WERI-Rb-1 (cell line): ENCODE measurements at regions not wholly inside any gene's neighbourhood (a gene's known extent, or its start where the extent isn't known, plus 50 kb on each side); places are given as distances from the start of the nearest gene placed in this dataset.
"Not testable (repeated sequence)": the region's sequence is repeated elsewhere in the genome, so short reads cannot be mapped to it uniquely, and the experiment has no call there.

Source experiments
- DNase-seq: peaks from one replicate; pipeline ENCODE4 v3.0.0-alpha.2; 2020
- H3K27ac ChIP-seq: fragments of 250-450 bp; sonication (Bioruptor Pico); 2 replicates; pipeline ENCODE4 v1.5.1; 2020; ENCODE audit warnings: mild to moderate bottlenecking, moderate library complexity
- H3K27me3 ChIP-seq: fragments of 250-450 bp; sonication (Bioruptor Pico); 2 replicates; pipeline ENCODE4 v1.5.1; 2021; ENCODE audit warnings: mild to moderate bottlenecking, low read depth, moderate library complexity; ENCODE audit not compliant: insufficient read depth, severe bottlenecking
- H3K36me3 ChIP-seq: fragments of 250-450 bp; sonication (Bioruptor Pico); 2 replicates; pipeline ENCODE4 v1.5.1; 2020; ENCODE audit warnings: mild to moderate bottlenecking, moderate library complexity
- H3K4me3 ChIP-seq: 2 replicates; pipeline ENCODE4 v1.5.1; 2011; ENCODE audit warnings: low read depth, mild to moderate bottlenecking, control low read depth, low read length
- H3K9me3 ChIP-seq: fragments of 250-450 bp; sonication (Bioruptor Pico); 2 replicates; pipeline ENCODE4 v1.5.1; 2021; ENCODE audit warnings: mild to moderate bottlenecking, moderate library complexity; ENCODE audit not compliant: severe bottlenecking
- TF ChIP-seq, protein P1 (sequence below): IDR thresholded peaks from 2 replicates; pipeline ENCODE4 v1.5.1; 2011; ENCODE audit warnings: low read depth, mild to moderate bottlenecking, control low read depth, inconsistent platforms, low read length

DNA sequence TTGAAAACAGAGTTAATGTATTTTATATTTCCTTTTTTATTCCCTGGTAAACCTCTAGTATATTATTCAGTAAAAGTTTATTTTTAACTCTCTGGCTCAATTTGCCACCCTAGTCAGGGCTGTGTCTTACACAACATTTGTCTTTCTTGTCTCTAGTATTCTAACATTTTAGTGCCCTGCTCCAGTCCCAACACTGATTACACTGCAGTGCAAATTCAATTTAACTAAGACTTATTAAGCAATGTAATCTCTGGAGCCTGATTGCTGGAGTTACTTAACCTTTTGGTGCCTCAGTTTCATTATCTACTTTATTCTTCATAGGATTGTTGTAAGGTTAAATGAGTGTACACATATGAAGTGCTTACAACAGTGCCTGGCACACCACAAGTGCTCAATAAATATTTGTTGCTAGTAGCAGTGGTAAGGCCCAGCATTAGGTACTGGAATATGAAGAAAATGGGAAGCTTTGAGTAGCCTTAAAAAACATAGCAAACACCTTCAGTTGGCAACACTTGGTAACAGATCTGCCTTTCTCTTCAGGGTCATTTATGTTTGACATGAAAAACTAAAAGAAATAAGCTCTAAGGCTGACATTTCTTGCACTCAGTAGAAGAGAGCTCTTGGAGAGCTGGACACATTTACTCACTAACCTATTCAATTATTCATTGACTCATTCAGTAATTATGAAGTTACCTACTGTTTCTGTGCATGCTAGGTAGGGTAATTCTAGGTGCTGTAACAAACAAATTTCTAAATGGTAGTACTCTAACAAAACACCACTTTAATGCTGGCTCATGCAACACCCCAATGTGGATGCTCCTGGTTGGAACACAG is 364.5 kb upstream of the EPHA3 start:
- Histone ChIP-seq H3K36me3 (no peaks in the 10 kb centered on the region), H3K27ac (no peak overlapping the region), H3K4me3 (no peak overlapping the region), H3K27me3 (no peaks in the 10 kb centered on the region), H3K9me3 (no peaks in the 10 kb centered on the region)
- TF ChIP-seq, protein P1, sequence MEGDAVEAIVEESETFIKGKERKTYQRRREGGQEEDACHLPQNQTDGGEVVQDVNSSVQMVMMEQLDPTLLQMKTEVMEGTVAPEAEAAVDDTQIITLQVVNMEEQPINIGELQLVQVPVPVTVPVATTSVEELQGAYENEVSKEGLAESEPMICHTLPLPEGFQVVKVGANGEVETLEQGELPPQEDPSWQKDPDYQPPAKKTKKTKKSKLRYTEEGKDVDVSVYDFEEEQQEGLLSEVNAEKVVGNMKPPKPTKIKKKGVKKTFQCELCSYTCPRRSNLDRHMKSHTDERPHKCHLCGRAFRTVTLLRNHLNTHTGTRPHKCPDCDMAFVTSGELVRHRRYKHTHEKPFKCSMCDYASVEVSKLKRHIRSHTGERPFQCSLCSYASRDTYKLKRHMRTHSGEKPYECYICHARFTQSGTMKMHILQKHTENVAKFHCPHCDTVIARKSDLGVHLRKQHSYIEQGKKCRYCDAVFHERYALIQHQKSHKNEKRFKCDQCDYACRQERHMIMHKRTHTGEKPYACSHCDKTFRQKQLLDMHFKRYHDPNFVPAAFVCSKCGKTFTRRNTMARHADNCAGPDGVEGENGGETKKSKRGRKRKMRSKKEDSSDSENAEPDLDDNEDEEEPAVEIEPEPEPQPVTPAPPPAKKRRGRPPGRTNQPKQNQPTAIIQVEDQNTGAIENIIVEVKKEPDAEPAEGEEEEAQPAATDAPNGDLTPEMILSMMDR = no peak
- DNase-seq = no peak

DNA sequence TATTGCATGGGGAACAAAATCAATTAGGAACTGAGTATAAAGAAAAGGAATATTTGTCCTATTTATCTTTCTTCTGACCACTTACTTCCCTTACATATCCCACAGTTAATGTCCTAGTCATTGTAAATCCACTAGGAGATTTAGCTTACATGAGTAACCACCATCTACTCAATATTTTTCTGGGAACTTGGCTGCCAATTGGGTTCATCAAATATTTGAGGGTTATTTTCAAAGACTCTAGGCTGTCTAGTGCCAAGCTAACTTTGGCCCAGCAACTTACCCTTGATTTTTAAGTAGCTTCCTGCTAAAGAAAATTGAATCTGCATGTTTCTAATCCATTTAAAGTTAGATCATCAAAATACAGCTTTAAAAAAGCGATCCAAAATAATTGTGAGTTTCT is 362.5 kb upstream of the EPHA3 start:
- Histone ChIP-seq H3K36me3 (no peaks in the 10 kb centered on the region), H3K27ac (no peak overlapping the region), H3K4me3 (no peak overlapping the region), H3K9me3 (no peaks in the 10 kb centered on the region), H3K27me3 (no peaks in the 10 kb centered on the region)
- no peak for DNase-seq
- TF ChIP-seq, protein P1 = no peak

DNA sequence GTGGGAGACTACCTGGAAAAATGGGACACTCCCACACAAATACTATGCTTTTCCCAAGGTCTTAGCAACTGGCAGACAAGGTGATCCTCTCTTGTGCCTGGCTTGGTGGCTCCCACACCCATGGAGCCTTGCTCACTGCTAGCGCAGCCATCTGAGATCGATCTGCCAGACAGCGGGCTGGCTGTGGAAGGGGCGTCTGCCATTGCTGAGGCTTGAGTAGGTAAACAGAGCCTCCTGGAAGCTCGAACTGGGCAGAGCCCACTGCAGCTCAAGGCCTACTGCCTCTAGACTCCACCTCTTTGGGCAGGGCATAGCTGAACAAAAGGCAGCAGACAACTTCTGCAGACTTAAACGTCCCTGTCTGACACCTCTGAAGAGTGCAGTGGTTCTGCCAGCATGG is 360.3 kb upstream of the EPHA3 start:
- not testable (repeated sequence) for H3K9me3 ChIP-seq, H3K27ac ChIP-seq, DNase-seq, H3K4me3 ChIP-seq, H3K27me3 ChIP-seq, H3K36me3 ChIP-seq

DNA sequence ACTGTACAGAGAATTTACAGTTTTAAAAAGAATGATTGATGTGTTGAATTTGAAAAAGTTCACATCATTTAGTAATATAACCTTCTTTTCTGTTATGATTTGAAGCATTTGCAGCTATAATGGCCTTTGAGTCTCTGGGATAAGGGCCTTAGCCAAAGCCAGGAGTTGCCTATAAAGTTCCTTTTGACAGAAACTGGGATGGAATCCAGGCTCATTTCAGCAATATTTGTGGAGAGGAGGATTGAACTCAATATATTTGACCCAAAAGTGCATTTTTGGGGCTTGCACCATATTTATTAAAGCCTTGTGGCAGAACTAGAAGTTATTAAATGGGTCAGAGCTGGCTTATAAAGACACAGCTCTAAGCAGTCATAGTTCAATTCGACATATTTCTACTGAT is 348.7 kb upstream of the EPHA3 start:
- no peak for DNase-seq
- TF ChIP-seq, protein P1 = no peak
- H3K9me3 ChIP-seq = no peaks in the 10 kb centered on the region
- H3K27me3 ChIP-seq = no peaks in the 10 kb centered on the region
- H3K4me3 ChIP-seq = no peak overlapping the region
- H3K27ac ChIP-seq = no peak overlapping the region
- H3K36me3 ChIP-seq = no peaks in the 10 kb centered on the region

DNA sequence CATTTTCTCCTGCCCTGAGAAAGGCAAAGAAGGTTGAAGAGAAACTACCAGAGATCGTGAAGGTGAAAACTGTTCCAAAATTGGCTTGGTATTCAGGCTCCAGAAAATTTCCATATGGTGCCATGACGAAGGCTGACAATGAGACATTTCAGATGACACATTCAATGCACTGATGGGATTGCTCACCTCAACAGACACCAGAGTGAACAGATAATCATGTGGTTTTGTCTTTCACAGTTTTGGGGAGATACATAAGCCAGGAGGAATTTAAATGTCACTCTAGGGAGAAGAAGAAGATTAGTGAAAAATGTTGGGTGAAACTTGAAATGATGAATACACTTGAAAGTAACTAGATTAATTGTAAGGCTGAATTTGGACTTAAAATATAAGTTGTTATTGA is 339.7 kb upstream of the EPHA3 start:
- Histone ChIP-seq H3K27ac (no peak overlapping the region), H3K36me3 (no peaks in the 10 kb centered on the region), H3K4me3 (no peak overlapping the region), H3K9me3 (no peaks in the 10 kb centered on the region), H3K27me3 (no peaks in the 10 kb centered on the region)
- TF ChIP-seq, protein P1 = no peak
- DNase-seq = no peak

DNA sequence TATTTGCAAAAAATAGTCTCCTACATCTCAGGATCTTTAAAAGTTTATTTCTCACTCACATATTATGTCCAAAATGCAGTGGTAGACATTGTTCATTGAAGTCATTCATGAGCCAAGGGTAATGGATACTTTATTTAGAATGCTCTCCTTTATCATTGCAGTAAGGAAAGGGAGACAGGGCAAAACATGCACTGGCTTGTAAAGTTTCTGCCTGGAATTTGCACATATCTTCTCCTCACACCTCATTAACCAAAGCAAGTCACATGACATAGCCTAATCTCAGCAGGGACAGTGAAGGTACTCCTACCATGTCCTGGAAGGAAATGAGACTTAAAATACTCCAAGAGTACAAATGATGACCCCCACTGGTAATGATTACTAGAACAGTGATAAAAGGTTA is 333.7 kb upstream of the EPHA3 start:
- Histone ChIP-seq H3K36me3 (no peaks in the 10 kb centered on the region), H3K4me3 (no peak overlapping the region), H3K27ac (no peak overlapping the region), H3K9me3 (no peaks in the 10 kb centered on the region), H3K27me3 (no peaks in the 10 kb centered on the region)
- TF ChIP-seq, protein P1 = no peak
- no peak for DNase-seq
